HCT116 (cell line): ENCODE measurements at regions not wholly inside any gene's neighbourhood (a gene's known extent, or its start where the extent isn't known, plus 50 kb on each side); places are given as distances from the start of the nearest gene placed in this dataset.

Experiments used
- ATAC-seq: fragments of 200-7000 bp; cut with Tn5 transposase; 2 replicates; pipeline ENCODE4 v1.9.1; 2020; ENCODE audit warnings: mild to moderate bottlenecking, moderate library complexity
- BruUV-seq: library from RNA; stranded (reverse); fragments of 400-500 nt; replicated peaks from 2 replicates; lab custom pipeline; 2021; lab: Mats Ljungman, UMichigan
- CTCF ChIA-PET: fragments of 300-600 bp; sonication (Branson Sonifier 250); formaldehyde crosslinking; loops from one replicate; lab custom pipeline; 2021; ENCODE audit warnings: antibody characterized with exemption; lab: Charles Lee
- POLR2A ChIA-PET: fragments of 300-600, 350-600 bp; sonication (Branson Sonifier 250); formaldehyde crosslinking; loops from one replicate; lab custom pipeline; 2021; ENCODE audit warnings: antibody characterized with exemption; lab: Charles Lee
- RAD21 ChIA-PET, 2 experiments: fragments of 300-600 bp; sonication (Branson Sonifier 250); formaldehyde crosslinking; loops; one replicate each; lab custom pipeline; 2023; ENCODE audit warnings: low total read pairs in 2 of 2; ENCODE audit not compliant: uncharacterized antibody in 2 of 2, unreplicated experiment in 2 of 2, low non-redundant PET in 1 of 2; lab: Charles Lee
- DNase-seq: peaks from one replicate; pipeline ENCODE4 v3.0.0-alpha.2; 2010; ENCODE audit warnings: low read depth, low spot score
- H2AFZ ChIP-seq: fragments of 200-600 bp; shearing (Covaris generic), sonication (generic); 2 replicates; pipeline ENCODE4 v1.6.1; 2017; ENCODE audit warnings: low read depth, mixed run types, mixed read lengths, antibody characterized with exemption, low read length; ENCODE audit not compliant: poor library complexity, severe bottlenecking
- H3K27ac ChIP-seq: 2 replicates; pipeline ENCODE4 v1.5.1; 2012; ENCODE audit warnings: low read depth, low read length
- H3K27me3 ChIP-seq: fragments of 200-600 bp; sonication (generic); 2 replicates; pipeline ENCODE4 v1.6.1; 2016; ENCODE audit warnings: mixed run types, low read length, mixed read lengths; ENCODE audit not compliant: insufficient read depth
- H3K36me3 ChIP-seq, 2 experiments: fragments of 200-500 bp in 1 of 2; fragments of 200-600 bp in 1 of 2; sonication (Bioruptor generic) in 1 of 2; sonication (generic) in 1 of 2; 2 replicates each; pipeline versions ENCODE4 v1.5.1 to v1.6.1; 2014 to 2016; ENCODE audit warnings: low read length in 2 of 2, inconsistent platforms in 1 of 2, mixed read lengths in 1 of 2, mixed run types in 1 of 2; ENCODE audit not compliant: insufficient read depth in 2 of 2, control insufficient read depth in 1 of 2
- H3K4me1 ChIP-seq, 2 experiments: fragments of 200-600 bp in 1 of 2; sonication (generic) in 1 of 2; 2 replicates each; pipeline versions ENCODE4 v1.5.1 to v1.6.1; 2012 to 2017; ENCODE audit warnings: low read length in 2 of 2, inconsistent platforms in 1 of 2, mild to moderate bottlenecking in 1 of 2, mixed read lengths in 1 of 2, mixed run types in 1 of 2, moderate library complexity in 1 of 2; ENCODE audit not compliant: insufficient read depth in 2 of 2, control insufficient read depth in 1 of 2
- H3K4me2 ChIP-seq: fragments of 200-600 bp; sonication (generic); 2 replicates; pipeline ENCODE4 v1.6.1; 2017; ENCODE audit warnings: mixed run types, low read length, mixed read lengths
- H3K4me3 ChIP-seq, 2 experiments: fragments of 200-600 bp in 1 of 2; sonication (generic) in 1 of 2; replicated peaks in 1 of 2; 2 replicates each; pipeline ENCODE4 v1.5.1; 2011 to 2016; ENCODE audit warnings: low read length in 2 of 2, control low read depth in 1 of 2, low read depth in 1 of 2, mild to moderate bottlenecking in 1 of 2, mixed read lengths in 1 of 2, mixed run types in 1 of 2
- H3K79me2 ChIP-seq: fragments of 200-600 bp; sonication (generic); 2 replicates; pipeline ENCODE4 v1.6.1; 2017; ENCODE audit warnings: mild to moderate bottlenecking, mixed run types, low read length, moderate library complexity, mixed read lengths; ENCODE audit not compliant: insufficient read depth
- H3K9ac ChIP-seq: fragments of 200-600 bp; sonication (generic); 2 replicates; pipeline ENCODE4 v1.6.1; 2016; ENCODE audit warnings: low read length, mixed read lengths
- H3K9me2 ChIP-seq: fragments of 200-600 bp; sonication (generic), shearing (Covaris generic); 2 replicates; pipeline ENCODE4 v1.6.1; 2017; ENCODE audit warnings: mixed run types, mild to moderate bottlenecking, moderate library complexity; ENCODE audit not compliant: insufficient read depth
- H3K9me3 ChIP-seq, 2 experiments: fragments of 200-500 bp in 1 of 2; fragments of 200-600 bp in 1 of 2; sonication (Bioruptor generic) in 1 of 2; sonication (generic) in 1 of 2; 2 replicates each; pipeline ENCODE4 v1.6.1; 2014 to 2017; ENCODE audit warnings: low read length in 2 of 2, mixed read lengths in 2 of 2, inconsistent platforms in 1 of 2, low read depth in 1 of 2, mild to moderate bottlenecking in 1 of 2, mixed run types in 1 of 2, moderate library complexity in 1 of 2; ENCODE audit not compliant: control insufficient read depth in 1 of 2, insufficient read depth in 1 of 2
- H4K20me1 ChIP-seq: fragments of 200-600 bp; sonication (generic), shearing (Covaris generic); 2 replicates; pipeline ENCODE4 v1.6.1; 2017; ENCODE audit warnings: mixed run types, mild to moderate bottlenecking, moderate library complexity; ENCODE audit not compliant: insufficient read depth
- CBX3 ChIP-seq: IDR thresholded peaks from 2 replicates; pipeline ENCODE4 v1.6.1; 2012; ENCODE audit warnings: low read depth
- CEBPB ChIP-seq: IDR thresholded peaks from 2 replicates; pipeline ENCODE4 v1.6.1; 2012; ENCODE audit warnings: low read depth
- EGR1 ChIP-seq: IDR thresholded peaks from 2 replicates; pipeline ENCODE4 v1.6.1; 2012; ENCODE audit warnings: low read depth
- ELF1 ChIP-seq: IDR thresholded peaks from 2 replicates; pipeline ENCODE4 v1.6.1; 2012; ENCODE audit warnings: low read depth, borderline replicate concordance
- FOSL1 ChIP-seq: IDR thresholded peaks from 2 replicates; pipeline ENCODE4 v1.6.1; 2012; ENCODE audit warnings: low read depth
- JUND ChIP-seq: IDR thresholded peaks from 2 replicates; pipeline ENCODE4 v1.6.1; 2012
- POLR2AphosphoS5 ChIP-seq: IDR thresholded peaks from 2 replicates; pipeline ENCODE4 v1.6.1; 2011; ENCODE audit warnings: mild to moderate bottlenecking, low read depth, low read length, moderate library complexity
- SIN3A ChIP-seq: IDR thresholded peaks from 2 replicates; pipeline ENCODE4 v1.6.1; 2012; ENCODE audit warnings: low read depth
- SP1 ChIP-seq: IDR thresholded peaks from 2 replicates; pipeline ENCODE4 v1.6.1; 2012; ENCODE audit warnings: low read depth
- SRF ChIP-seq: IDR thresholded peaks from 2 replicates; pipeline ENCODE4 v1.6.1; 2012; ENCODE audit warnings: low read depth
- TCF7L2 ChIP-seq: IDR thresholded peaks from 2 replicates; pipeline ENCODE4 v1.7.0; 2011; ENCODE audit warnings: borderline replicate concordance, inconsistent platforms; ENCODE audit not compliant: insufficient read depth, insufficient read length; ENCODE audit errors: extremely low read depth
- ZFX ChIP-seq: fragments of 450-650 bp; IDR thresholded peaks from 2 replicates; pipeline ENCODE4 v1.6.1; 2017
- intact Hi-C: fragments of 100-400 bp; cut with micrococcal nuclease; formaldehyde crosslinking; loops from 2 replicates; pipeline ENCODE4 v1.10.0; 2022
- TF ChIP-seq, protein P1 (sequence below): IDR thresholded peaks from 2 replicates; pipeline ENCODE4 v1.6.1; 2012; ENCODE audit warnings: low read depth
- TF ChIP-seq, protein P2 (sequence below), 3 experiments: fragments of 200-600 bp in 1 of 3; sonication (generic) in 1 of 3; IDR thresholded peaks in 2 of 3; conservative IDR thresholded peaks in 1 of 3; 2 replicates each; pipeline ENCODE4 v1.5.1; 2012 to 2017; ENCODE audit warnings: low read depth in 2 of 3, low read length in 2 of 3, antibody characterized with exemption in 1 of 3, borderline replicate concordance in 1 of 3, control low read depth in 1 of 3, mild to moderate bottlenecking in 1 of 3, mixed read lengths in 1 of 3, mixed run types in 1 of 3, moderate library complexity in 1 of 3; ENCODE audit not compliant: insufficient read depth in 1 of 3

DNA sequence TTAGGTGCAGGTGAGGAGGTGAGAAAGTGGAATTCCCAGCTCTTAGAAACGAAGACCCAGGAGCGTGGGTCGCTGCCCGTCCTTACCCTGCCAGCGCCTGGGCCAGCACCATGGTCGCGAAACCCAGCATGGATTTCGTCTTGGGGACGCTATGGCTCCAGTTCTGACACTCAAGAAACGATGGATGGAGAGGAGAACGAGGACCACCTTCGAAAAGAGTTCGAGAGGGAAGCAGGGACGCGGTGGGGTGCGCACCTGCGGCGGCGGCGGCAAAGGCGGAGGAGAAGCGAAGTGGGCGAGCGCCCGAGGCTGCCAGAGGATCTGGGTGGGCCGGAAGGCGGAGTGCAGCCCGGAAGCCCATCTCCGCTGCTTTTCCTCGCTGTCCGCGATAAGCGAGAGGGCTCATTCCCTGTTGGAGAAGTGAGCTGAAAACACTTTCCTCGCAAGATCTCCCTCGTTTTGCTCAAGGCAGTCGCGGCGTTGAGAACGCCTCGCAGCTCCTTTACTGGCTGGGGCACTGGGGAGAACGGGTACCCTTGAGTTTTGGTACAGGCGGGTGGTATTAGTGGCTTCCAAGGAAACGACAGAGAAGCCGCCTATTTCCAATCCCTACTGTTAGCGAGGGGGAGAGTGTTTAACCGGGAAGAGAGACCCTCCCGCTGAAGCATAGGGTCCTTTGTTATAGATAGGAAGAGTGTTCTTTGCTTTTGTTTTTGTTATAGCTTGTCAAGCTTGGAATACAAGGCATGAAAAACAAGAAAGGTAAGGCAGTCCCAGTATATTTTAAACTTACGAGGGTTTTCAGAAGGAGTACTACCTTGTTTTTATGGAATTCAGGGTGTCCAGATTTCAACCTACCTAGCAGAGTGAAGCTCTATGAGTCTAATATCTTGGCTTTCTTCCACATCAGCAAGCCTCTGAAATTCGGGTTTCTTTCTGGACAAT is 109.5 kb downstream of the TRIM27 start:
- Histone ChIP-seq H3K27ac (no peak overlapping the region), H3K4me3 (no peak overlapping the region), H4K20me1 (no peaks in the 10 kb centered on the region), H3K36me3 (no peaks in the 10 kb centered on the region), H3K9me3 (no peaks in the 10 kb centered on the region), H3K9ac (no peak overlapping the region), H3K27me3 (no peaks in the 10 kb centered on the region), H3K79me2 (no peaks in the 10 kb centered on the region), H2AFZ (no peak overlapping the region), H3K4me1 (peaks cover 0 to 8% of the 10 kb centered on the region in 2 experiments; a peak in 1 of 4 replicates), H3K9me2 (no peaks in the 10 kb centered on the region), H3K4me2 (no peak overlapping the region)
- POLR2A ChIA-PET: no interaction called here
- BruUV-seq: no TSS peak
- no peak for ATAC-seq
- DNase-seq: no peak
- no peak for TF ChIP-seq POLR2AphosphoS5
- TF ChIP-seq ZFX: no peak
- no peak for TF ChIP-seq FOSL1
- no peak for TF ChIP-seq ELF1
- TF ChIP-seq CBX3: no peak
- no peak for TF ChIP-seq TCF7L2
- TF ChIP-seq JUND: no peak
- no peak for TF ChIP-seq CEBPB
- no peak for TF ChIP-seq SP1
- TF ChIP-seq, protein P1, sequence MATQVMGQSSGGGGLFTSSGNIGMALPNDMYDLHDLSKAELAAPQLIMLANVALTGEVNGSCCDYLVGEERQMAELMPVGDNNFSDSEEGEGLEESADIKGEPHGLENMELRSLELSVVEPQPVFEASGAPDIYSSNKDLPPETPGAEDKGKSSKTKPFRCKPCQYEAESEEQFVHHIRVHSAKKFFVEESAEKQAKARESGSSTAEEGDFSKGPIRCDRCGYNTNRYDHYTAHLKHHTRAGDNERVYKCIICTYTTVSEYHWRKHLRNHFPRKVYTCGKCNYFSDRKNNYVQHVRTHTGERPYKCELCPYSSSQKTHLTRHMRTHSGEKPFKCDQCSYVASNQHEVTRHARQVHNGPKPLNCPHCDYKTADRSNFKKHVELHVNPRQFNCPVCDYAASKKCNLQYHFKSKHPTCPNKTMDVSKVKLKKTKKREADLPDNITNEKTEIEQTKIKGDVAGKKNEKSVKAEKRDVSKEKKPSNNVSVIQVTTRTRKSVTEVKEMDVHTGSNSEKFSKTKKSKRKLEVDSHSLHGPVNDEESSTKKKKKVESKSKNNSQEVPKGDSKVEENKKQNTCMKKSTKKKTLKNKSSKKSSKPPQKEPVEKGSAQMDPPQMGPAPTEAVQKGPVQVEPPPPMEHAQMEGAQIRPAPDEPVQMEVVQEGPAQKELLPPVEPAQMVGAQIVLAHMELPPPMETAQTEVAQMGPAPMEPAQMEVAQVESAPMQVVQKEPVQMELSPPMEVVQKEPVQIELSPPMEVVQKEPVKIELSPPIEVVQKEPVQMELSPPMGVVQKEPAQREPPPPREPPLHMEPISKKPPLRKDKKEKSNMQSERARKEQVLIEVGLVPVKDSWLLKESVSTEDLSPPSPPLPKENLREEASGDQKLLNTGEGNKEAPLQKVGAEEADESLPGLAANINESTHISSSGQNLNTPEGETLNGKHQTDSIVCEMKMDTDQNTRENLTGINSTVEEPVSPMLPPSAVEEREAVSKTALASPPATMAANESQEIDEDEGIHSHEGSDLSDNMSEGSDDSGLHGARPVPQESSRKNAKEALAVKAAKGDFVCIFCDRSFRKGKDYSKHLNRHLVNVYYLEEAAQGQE: no peak
- TF ChIP-seq, protein P2, sequence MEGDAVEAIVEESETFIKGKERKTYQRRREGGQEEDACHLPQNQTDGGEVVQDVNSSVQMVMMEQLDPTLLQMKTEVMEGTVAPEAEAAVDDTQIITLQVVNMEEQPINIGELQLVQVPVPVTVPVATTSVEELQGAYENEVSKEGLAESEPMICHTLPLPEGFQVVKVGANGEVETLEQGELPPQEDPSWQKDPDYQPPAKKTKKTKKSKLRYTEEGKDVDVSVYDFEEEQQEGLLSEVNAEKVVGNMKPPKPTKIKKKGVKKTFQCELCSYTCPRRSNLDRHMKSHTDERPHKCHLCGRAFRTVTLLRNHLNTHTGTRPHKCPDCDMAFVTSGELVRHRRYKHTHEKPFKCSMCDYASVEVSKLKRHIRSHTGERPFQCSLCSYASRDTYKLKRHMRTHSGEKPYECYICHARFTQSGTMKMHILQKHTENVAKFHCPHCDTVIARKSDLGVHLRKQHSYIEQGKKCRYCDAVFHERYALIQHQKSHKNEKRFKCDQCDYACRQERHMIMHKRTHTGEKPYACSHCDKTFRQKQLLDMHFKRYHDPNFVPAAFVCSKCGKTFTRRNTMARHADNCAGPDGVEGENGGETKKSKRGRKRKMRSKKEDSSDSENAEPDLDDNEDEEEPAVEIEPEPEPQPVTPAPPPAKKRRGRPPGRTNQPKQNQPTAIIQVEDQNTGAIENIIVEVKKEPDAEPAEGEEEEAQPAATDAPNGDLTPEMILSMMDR (IDR thresholded peaks at IDR 0.05 in 2 of 3, conservative IDR thresholded peaks at IDR 0.05 in 1 of 3; ENCODE audit: borderline replicate concordance in 1 of 3, insufficient read depth in 1 of 3, low read depth in 2 of 3, low read length in 2 of 3): no peak
- no peak for TF ChIP-seq SIN3A
- no peak for TF ChIP-seq SRF
- no peak for TF ChIP-seq EGR1
- intact Hi-C loops: no loop called here
- RAD21 ChIA-PET: no interaction called here
- CTCF ChIA-PET: no interaction called here
